ENCODE measurements at regions not wholly inside any gene's neighbourhood (a gene's known extent, or its start where the extent isn't known, plus 50 kb on each side); places are given as distances from the start of the nearest gene placed in this dataset.

DNA sequence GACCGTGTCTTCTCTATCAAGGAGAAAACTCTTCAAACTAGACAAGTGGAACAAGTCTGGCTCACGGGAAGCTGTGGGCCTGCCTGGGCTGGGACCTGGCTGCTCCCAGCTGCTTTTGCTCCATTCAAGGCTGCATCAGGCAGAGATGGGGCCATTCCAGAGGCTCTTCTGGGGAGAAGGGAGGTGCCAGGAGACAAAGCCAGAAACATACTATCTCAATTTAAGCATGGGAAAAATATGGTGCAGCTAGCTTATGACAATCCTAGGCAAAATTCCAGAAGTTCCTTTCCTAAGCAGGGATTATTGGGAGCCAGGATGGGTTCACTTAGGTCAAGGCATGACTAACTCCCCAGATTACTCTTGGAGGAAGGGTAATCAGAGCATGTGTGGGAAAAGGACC is 90.8 kb upstream of the SLC2A1 start:
- TF ChIP-seq, protein P1, sequence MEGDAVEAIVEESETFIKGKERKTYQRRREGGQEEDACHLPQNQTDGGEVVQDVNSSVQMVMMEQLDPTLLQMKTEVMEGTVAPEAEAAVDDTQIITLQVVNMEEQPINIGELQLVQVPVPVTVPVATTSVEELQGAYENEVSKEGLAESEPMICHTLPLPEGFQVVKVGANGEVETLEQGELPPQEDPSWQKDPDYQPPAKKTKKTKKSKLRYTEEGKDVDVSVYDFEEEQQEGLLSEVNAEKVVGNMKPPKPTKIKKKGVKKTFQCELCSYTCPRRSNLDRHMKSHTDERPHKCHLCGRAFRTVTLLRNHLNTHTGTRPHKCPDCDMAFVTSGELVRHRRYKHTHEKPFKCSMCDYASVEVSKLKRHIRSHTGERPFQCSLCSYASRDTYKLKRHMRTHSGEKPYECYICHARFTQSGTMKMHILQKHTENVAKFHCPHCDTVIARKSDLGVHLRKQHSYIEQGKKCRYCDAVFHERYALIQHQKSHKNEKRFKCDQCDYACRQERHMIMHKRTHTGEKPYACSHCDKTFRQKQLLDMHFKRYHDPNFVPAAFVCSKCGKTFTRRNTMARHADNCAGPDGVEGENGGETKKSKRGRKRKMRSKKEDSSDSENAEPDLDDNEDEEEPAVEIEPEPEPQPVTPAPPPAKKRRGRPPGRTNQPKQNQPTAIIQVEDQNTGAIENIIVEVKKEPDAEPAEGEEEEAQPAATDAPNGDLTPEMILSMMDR (conservative IDR thresholded peaks at IDR 0.05; ENCODE audit: low read depth in 2 of 2), result no peak
- TF ChIP-seq POLR2AphosphoS5 (IDR thresholded peaks at IDR 0.05; ENCODE audit: low read depth) (no peak), EZH2 (IDR thresholded peaks at IDR 0.05; ENCODE audit: low read depth, unreplicated experiment) (no peak), NANOG (IDR thresholded peaks at IDR 0.05; ENCODE audit: borderline replicate concordance) (no peak), EZH2phosphoT487 (IDR thresholded peaks at IDR 0.05; ENCODE audit: unreplicated experiment) (no peak), JUNB (IDR thresholded peaks at IDR 0.05; ENCODE audit: unreplicated experiment) (no peak), ZNF114 (CRISPR knock-in tag; IDR thresholded peaks at IDR 0.05) (no peak), CREB1 (CRISPR knock-in tag; IDR thresholded peaks at IDR 0.05; ENCODE audit: low read depth) (no peak), STAT1 (IDR thresholded peaks at IDR 0.05; ENCODE audit: unreplicated experiment) (no peak)
- TF ChIP-seq, protein P2, sequence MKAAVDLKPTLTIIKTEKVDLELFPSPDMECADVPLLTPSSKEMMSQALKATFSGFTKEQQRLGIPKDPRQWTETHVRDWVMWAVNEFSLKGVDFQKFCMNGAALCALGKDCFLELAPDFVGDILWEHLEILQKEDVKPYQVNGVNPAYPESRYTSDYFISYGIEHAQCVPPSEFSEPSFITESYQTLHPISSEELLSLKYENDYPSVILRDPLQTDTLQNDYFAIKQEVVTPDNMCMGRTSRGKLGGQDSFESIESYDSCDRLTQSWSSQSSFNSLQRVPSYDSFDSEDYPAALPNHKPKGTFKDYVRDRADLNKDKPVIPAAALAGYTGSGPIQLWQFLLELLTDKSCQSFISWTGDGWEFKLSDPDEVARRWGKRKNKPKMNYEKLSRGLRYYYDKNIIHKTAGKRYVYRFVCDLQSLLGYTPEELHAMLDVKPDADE (IDR thresholded peaks at IDR 0.05), result no peak
- TF ChIP-seq, protein P3, sequence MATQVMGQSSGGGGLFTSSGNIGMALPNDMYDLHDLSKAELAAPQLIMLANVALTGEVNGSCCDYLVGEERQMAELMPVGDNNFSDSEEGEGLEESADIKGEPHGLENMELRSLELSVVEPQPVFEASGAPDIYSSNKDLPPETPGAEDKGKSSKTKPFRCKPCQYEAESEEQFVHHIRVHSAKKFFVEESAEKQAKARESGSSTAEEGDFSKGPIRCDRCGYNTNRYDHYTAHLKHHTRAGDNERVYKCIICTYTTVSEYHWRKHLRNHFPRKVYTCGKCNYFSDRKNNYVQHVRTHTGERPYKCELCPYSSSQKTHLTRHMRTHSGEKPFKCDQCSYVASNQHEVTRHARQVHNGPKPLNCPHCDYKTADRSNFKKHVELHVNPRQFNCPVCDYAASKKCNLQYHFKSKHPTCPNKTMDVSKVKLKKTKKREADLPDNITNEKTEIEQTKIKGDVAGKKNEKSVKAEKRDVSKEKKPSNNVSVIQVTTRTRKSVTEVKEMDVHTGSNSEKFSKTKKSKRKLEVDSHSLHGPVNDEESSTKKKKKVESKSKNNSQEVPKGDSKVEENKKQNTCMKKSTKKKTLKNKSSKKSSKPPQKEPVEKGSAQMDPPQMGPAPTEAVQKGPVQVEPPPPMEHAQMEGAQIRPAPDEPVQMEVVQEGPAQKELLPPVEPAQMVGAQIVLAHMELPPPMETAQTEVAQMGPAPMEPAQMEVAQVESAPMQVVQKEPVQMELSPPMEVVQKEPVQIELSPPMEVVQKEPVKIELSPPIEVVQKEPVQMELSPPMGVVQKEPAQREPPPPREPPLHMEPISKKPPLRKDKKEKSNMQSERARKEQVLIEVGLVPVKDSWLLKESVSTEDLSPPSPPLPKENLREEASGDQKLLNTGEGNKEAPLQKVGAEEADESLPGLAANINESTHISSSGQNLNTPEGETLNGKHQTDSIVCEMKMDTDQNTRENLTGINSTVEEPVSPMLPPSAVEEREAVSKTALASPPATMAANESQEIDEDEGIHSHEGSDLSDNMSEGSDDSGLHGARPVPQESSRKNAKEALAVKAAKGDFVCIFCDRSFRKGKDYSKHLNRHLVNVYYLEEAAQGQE (IDR thresholded peaks at IDR 0.05; ENCODE audit: unreplicated experiment), result no peak
